ENCODE measurements at regions not wholly inside any gene's neighbourhood (a gene's known extent, or its start where the extent isn't known, plus 50 kb on each side); places are given as distances from the start of the nearest gene placed in this dataset.

- TF ChIP-seq POLR2A (IDR thresholded peaks at IDR 0.05) (no peak), CTCF (IDR thresholded peaks at IDR 0.05) (no peak), POLR2AphosphoS5 (IDR thresholded peaks at IDR 0.05) (no peak)
Observed at GRCh38 chr4:36638273-36638811, 356.9 kb downstream of the DTHD1 start.
